OCI-LY1 (cell line): ENCODE measurements at regions not wholly inside any gene's neighbourhood (a gene's known extent, or its start where the extent isn't known, plus 50 kb on each side); places are given as distances from the start of the nearest gene placed in this dataset.

ENCODE experiments used
- H2AFZ ChIP-seq: fragments of 200-600 bp; sonication (generic), shearing (Covaris generic); 2 replicates; pipeline ENCODE4 v1.6.0; 2014; ENCODE audit warnings: antibody characterized with exemption, mild to moderate bottlenecking, low read length
- H3F3A ChIP-seq: fragments of 200-600 bp; sonication (generic), shearing (Covaris generic); 2 replicates; pipeline ENCODE4 v1.6.0; 2014; ENCODE audit warnings: mild to moderate bottlenecking, antibody characterized with exemption, low read length, moderate library complexity; ENCODE audit not compliant: insufficient read depth
- H3K27ac ChIP-seq: fragments of 200-600 bp; sonication (generic); 2 replicates; pipeline ENCODE4 v1.5.1; 2014; ENCODE audit warnings: low read length, mixed run types, mild to moderate bottlenecking, low read depth; ENCODE audit not compliant: poor library complexity, severe bottlenecking
- H3K27me3 ChIP-seq: fragments of 200-600 bp; sonication (generic); 2 replicates; pipeline ENCODE4 v1.6.0; 2014; ENCODE audit warnings: antibody characterized with exemption, mild to moderate bottlenecking, low read length, moderate library complexity; ENCODE audit not compliant: insufficient read depth
- H3K36me3 ChIP-seq: fragments of 200-600 bp; sonication (generic); 2 replicates; pipeline ENCODE4 v1.6.1; 2014; ENCODE audit warnings: mild to moderate bottlenecking, antibody characterized with exemption, low read length, moderate library complexity, mixed read lengths; ENCODE audit not compliant: insufficient read depth
- H3K4me1 ChIP-seq: fragments of 200-600 bp; sonication (generic); 2 replicates; pipeline ENCODE4 v1.5.1; 2014; ENCODE audit warnings: mild to moderate bottlenecking, low read length, moderate library complexity; ENCODE audit not compliant: insufficient read depth, severe bottlenecking
- H3K4me2 ChIP-seq: fragments of 200-600 bp; sonication (generic), shearing (Covaris generic); 2 replicates; pipeline ENCODE4 v1.6.1; 2014; ENCODE audit warnings: low read length
- H3K4me3 ChIP-seq: fragments of 200-600 bp; sonication (generic); 2 replicates; pipeline ENCODE4 v1.5.1; 2014; ENCODE audit warnings: low read length, low read depth, mild to moderate bottlenecking, mixed read lengths; ENCODE audit not compliant: poor library complexity, severe bottlenecking
- H3K79me2 ChIP-seq: fragments of 200-600 bp; shearing (Covaris generic); 2 replicates; pipeline ENCODE4 v1.6.1; 2016; ENCODE audit warnings: mixed run types, low read length, mixed read lengths; ENCODE audit not compliant: insufficient read depth
- H3K9ac ChIP-seq: fragments of 200-600 bp; sonication (generic), shearing (Covaris generic); 2 replicates; pipeline ENCODE4 v1.6.1; 2014; ENCODE audit warnings: mild to moderate bottlenecking, low read length, mixed read lengths
- H3K9me2 ChIP-seq: fragments of 200-600 bp; sonication (generic), shearing (Covaris generic); 2 replicates; pipeline ENCODE4 v1.6.1; 2014; ENCODE audit warnings: low read depth, mild to moderate bottlenecking, low read length, mixed read lengths
- H3K9me3 ChIP-seq: fragments of 200-600 bp; shearing (Covaris generic); 2 replicates; pipeline ENCODE4 v1.6.1; 2014; ENCODE audit warnings: low read length, mixed read lengths
- H4K20me1 ChIP-seq: fragments of 200-600 bp; sonication (generic), shearing (Covaris generic); 2 replicates; pipeline ENCODE4 v1.6.0; 2016; ENCODE audit warnings: mild to moderate bottlenecking, low read length; ENCODE audit not compliant: insufficient read depth
- CTCF ChIP-seq: fragments of 200-600 bp; sonication (generic), shearing (Covaris generic); IDR thresholded peaks from 2 replicates; pipeline ENCODE4 v1.5.1; 2017; ENCODE audit warnings: mild to moderate bottlenecking, antibody characterized with exemption, low read length, moderate library complexity, mixed read lengths
- EZH2 ChIP-seq: fragments of 200-600 bp; sonication (generic), shearing (Covaris generic); IDR thresholded peaks from 2 replicates; pipeline ENCODE4 v1.8.0; 2017; ENCODE audit warnings: borderline replicate concordance, mixed run types, mild to moderate bottlenecking, antibody characterized with exemption, low read length, moderate library complexity, mixed read lengths

- Histone ChIP-seq H3K79me2 (no peaks in the 10 kb centered on the region), H3K27ac (no peak overlapping the region), H3K27me3 (no peaks in the 10 kb centered on the region), H3K36me3 (no peaks in the 10 kb centered on the region), H4K20me1 (no peaks in the 10 kb centered on the region), H2AFZ (no peak overlapping the region), H3K9ac (no peak overlapping the region), H3K4me1 (no peaks in the 10 kb centered on the region), H3K4me2 (no peak overlapping the region), H3K4me3 (no peak overlapping the region), H3K9me3 (no peaks in the 10 kb centered on the region), H3F3A (no peaks in the 10 kb centered on the region), H3K9me2 (no peaks in the 10 kb centered on the region)
- TF ChIP-seq CTCF (no peak), EZH2 (no peak)
Observed at GRCh38 chr15:97168704-97169475, 791.6 kb upstream of the ARRDC4 start.

GRCh38 chr15:97171556-97171955 is 788.9 kb upstream of the ARRDC4 start:
- Histone ChIP-seq H2AFZ (no peak overlapping the region), H3K27me3 (no peaks in the 10 kb centered on the region), H3K9ac (no peak overlapping the region), H3K4me1 (no peaks in the 10 kb centered on the region), H3K4me3 (no peak overlapping the region), H3K79me2 (no peaks in the 10 kb centered on the region), H3K9me2 (no peaks in the 10 kb centered on the region), H3K4me2 (no peak overlapping the region), H3K27ac (no peak overlapping the region), H3K9me3 (no peaks in the 10 kb centered on the region), H4K20me1 (no peaks in the 10 kb centered on the region), H3K36me3 (no peaks in the 10 kb centered on the region), H3F3A (no peaks in the 10 kb centered on the region)
- TF ChIP-seq CTCF: no peak

GRCh38 chr15:97174886-97175540 is 785.5 kb upstream of the ARRDC4 start:
- Histone ChIP-seq H3F3A (no peaks in the 10 kb centered on the region), H3K36me3 (no peaks in the 10 kb centered on the region), H3K9me2 (no peaks in the 10 kb centered on the region), H3K4me3 (no peak overlapping the region), H2AFZ (no peak overlapping the region), H3K79me2 (no peaks in the 10 kb centered on the region), H3K4me1 (no peaks in the 10 kb centered on the region), H3K9ac (no peak overlapping the region), H3K4me2 (no peak overlapping the region), H4K20me1 (no peaks in the 10 kb centered on the region), H3K27me3 (no peaks in the 10 kb centered on the region), H3K27ac (no peak overlapping the region), H3K9me3 (no peaks in the 10 kb centered on the region)
- TF ChIP-seq CTCF: no peak
- TF ChIP-seq EZH2: no peak
